HepG2 (cell line): ENCODE measurements at regions not wholly inside any gene's neighbourhood (a gene's known extent, or its start where the extent isn't known, plus 50 kb on each side); places are given as distances from the start of the nearest gene placed in this dataset.

ENCODE experiments used
- ATAC-seq: fragments of 200-7000 bp; cut with Tn5 transposase; 3 replicates; pipeline ENCODE4 v1.9.1; 2020; ENCODE audit warnings: mild to moderate bottlenecking, moderate library complexity
- BruUV-seq: library from RNA; stranded (reverse); fragments of 400-500 nt; replicated peaks from 2 replicates; lab custom pipeline; 2021; lab: Mats Ljungman, UMichigan
- CTCF ChIA-PET: fragments of 300-600 bp; formaldehyde crosslinking; extraction: SDS; loops from one replicate; lab custom pipeline; 2021; ENCODE audit warnings: low total read pairs, inconsistent platforms, low intra/inter-chr PET ratio; lab: Yijun Ruan, JAX
- POLR2A ChIA-PET: fragments of 350-600 bp; sonication (Branson Sonifier 250); formaldehyde crosslinking; loops from one replicate; lab custom pipeline; 2020; ENCODE audit warnings: antibody characterized with exemption, inconsistent platforms; lab: Yijun Ruan, JAX
- DNase-seq: peaks from one replicate; pipeline ENCODE4 v3.0.0-alpha.2; 2015; ENCODE audit warnings: low spot score
- FAIRE-seq: peaks from 3 replicates; lab custom pipeline; 2011; peaks lifted over from hg19 to GRCh38; lab: Jason Lieb, UNC
- H2AFZ ChIP-seq: one replicate; pipeline ENCODE4 v1.6.1; 2011; ENCODE audit warnings: low read length, inconsistent platforms
- H3K27ac ChIP-seq: fragments of 300-600 bp; 3 replicates; pipeline ENCODE4 v1.8.0; 2011; ENCODE audit warnings: mixed run types, mild to moderate bottlenecking, mixed read lengths, low read length, inconsistent platforms; ENCODE audit not compliant: insufficient read depth; ENCODE audit errors: extremely low read length
- H3K27me3 ChIP-seq, 2 experiments: fragments of 200-600 bp in 1 of 2; 2 replicates in 1 of 2; 3 replicates in 1 of 2; pipeline versions ENCODE4 v1.6.0 to v1.8.0; 2011; ENCODE audit warnings: low read length in 2 of 2, mild to moderate bottlenecking in 2 of 2, moderate library complexity in 2 of 2, inconsistent platforms in 1 of 2; ENCODE audit not compliant: insufficient read depth in 2 of 2, control insufficient read depth in 1 of 2
- H3K36me3 ChIP-seq, 2 experiments: fragments of 200-600 bp in 1 of 2; replicated peaks in 1 of 2; 2 replicates in 1 of 2; 3 replicates in 1 of 2; pipeline versions ENCODE4 v1.5.1 to v1.8.0; 2011; ENCODE audit warnings: low read length in 2 of 2, inconsistent platforms in 1 of 2; ENCODE audit not compliant: insufficient read depth in 2 of 2, control insufficient read depth in 1 of 2
- H3K4me1 ChIP-seq: 2 replicates; pipeline ENCODE4 v1.5.1; 2012; ENCODE audit warnings: low read length, inconsistent platforms; ENCODE audit not compliant: insufficient read depth
- H3K4me2 ChIP-seq: 2 replicates; pipeline ENCODE4 v1.6.0; 2011; ENCODE audit warnings: low read depth, low read length, inconsistent platforms
- H3K4me3 ChIP-seq, 3 experiments: fragments of 200-600 bp in 1 of 3; sonication (generic), shearing (Covaris generic) in 1 of 3; replicated peaks in 1 of 3; 2 replicates each; pipeline ENCODE4 v1.5.1; 2011 to 2016; ENCODE audit warnings: low read length in 3 of 3, inconsistent platforms in 2 of 3, low read depth in 2 of 3, mild to moderate bottlenecking in 2 of 3, control low read depth in 1 of 3, mixed read lengths in 1 of 3; ENCODE audit not compliant: insufficient read depth in 1 of 3
- H3K79me2 ChIP-seq: one replicate; pipeline ENCODE4 v1.6.1; 2011; ENCODE audit warnings: low read length, inconsistent platforms; ENCODE audit not compliant: insufficient read depth
- H3K9ac ChIP-seq: 2 replicates; pipeline ENCODE4 v1.6.0; 2011; ENCODE audit warnings: mild to moderate bottlenecking, low read depth, low read length, inconsistent platforms; ENCODE audit not compliant: insufficient read depth
- H3K9me3 ChIP-seq: 2 replicates; pipeline ENCODE4 v1.5.1; 2012; ENCODE audit warnings: mild to moderate bottlenecking, low read length
- H4K20me1 ChIP-seq: 2 replicates; pipeline ENCODE4 v1.6.0; 2011; ENCODE audit warnings: inconsistent platforms, mild to moderate bottlenecking, low read length, moderate library complexity; ENCODE audit not compliant: insufficient read depth
- HDAC1 ChIP-seq: sonication (generic); formaldehyde crosslinking; IDR thresholded peaks from 2 replicates; pipeline ENCODE4 v1.5.1; 2020; ENCODE audit warnings: mild to moderate bottlenecking, missing genetic modification reagents
- KDM3A ChIP-seq: IDR thresholded peaks from 2 replicates; pipeline ENCODE4 v1.6.1; 2018; ENCODE audit warnings: low read depth, missing compliant biosample characterization
- MZF1 ChIP-seq: sonication (generic); formaldehyde crosslinking; IDR thresholded peaks from 2 replicates; pipeline ENCODE4 v1.8.1; 2023; ENCODE audit warnings: mild to moderate bottlenecking, missing genetic modification reagents, borderline replicate concordance
- NPAS2 ChIP-seq: sonication (generic); formaldehyde crosslinking; IDR thresholded peaks from 2 replicates; pipeline ENCODE4 v1.8.0; 2022; ENCODE audit warnings: mild to moderate bottlenecking, missing genetic modification reagents, borderline replicate concordance
- TOPORS ChIP-seq: sonication (generic); formaldehyde crosslinking; IDR thresholded peaks from 2 replicates; pipeline ENCODE4 v1.8.0; 2023; ENCODE audit warnings: mild to moderate bottlenecking, missing genetic modification reagents
- XRCC5 ChIP-seq: fragments of 200-400 bp; formaldehyde crosslinking; optimal IDR thresholded peaks from 2 replicates; pipeline ENCODE3; 2017; ENCODE audit warnings: mild to moderate bottlenecking, low read length
- ZBTB7B ChIP-seq: sonication (generic); formaldehyde crosslinking; IDR thresholded peaks from 2 replicates; pipeline ENCODE4 v1.4.0; 2020; ENCODE audit warnings: missing genetic modification reagents
- ZNF598 ChIP-seq: sonication (generic); formaldehyde crosslinking; IDR thresholded peaks from 2 replicates; pipeline ENCODE4 v1.5.1; 2020; ENCODE audit warnings: mild to moderate bottlenecking, missing genetic modification reagents, borderline replicate concordance
- ZNF747 ChIP-seq: sonication (generic); formaldehyde crosslinking; IDR thresholded peaks from 2 replicates; pipeline ENCODE4 v1.8.1; 2023; ENCODE audit warnings: missing genetic modification reagents, mild to moderate bottlenecking, borderline replicate concordance
- ZSCAN12 ChIP-seq: sonication (generic); formaldehyde crosslinking; IDR thresholded peaks from 2 replicates; pipeline ENCODE4 v1.9.0; 2021; ENCODE audit warnings: mild to moderate bottlenecking, missing genetic modification reagents
- WGBS: methylation state at CpG from one replicate; pipeline ENCODE4 v1.1.6; 2017; ENCODE audit warnings: low lambda C conversion rate; 5-methylcytosine and 5-hydroxymethylcytosine counted together
- in situ Hi-C: cut with HindIII; loops from 2 replicates; pipeline ENCODE4 v1.10.0; 2017; ENCODE audit warnings: low pct_unique_long_range_greater_than_20kb; ENCODE audit not compliant: extremely low pct_ligation_motif_present
- intact Hi-C: fragments of 100-400 bp; cut with micrococcal nuclease; formaldehyde crosslinking; loops from one replicate; pipeline ENCODE4 v1.10.0; 2022; ENCODE audit not compliant: unreplicated experiment
- TF ChIP-seq, protein P1 (sequence below): sonication (generic); formaldehyde crosslinking; IDR thresholded peaks from 2 replicates; pipeline ENCODE4 v1.8.1; 2022; ENCODE audit warnings: low read depth, mild to moderate bottlenecking, missing genetic modification reagents
- TF ChIP-seq, protein P2 (sequence below): IDR thresholded peaks from 2 replicates; pipeline ENCODE4 v1.6.1; 2012; ENCODE audit warnings: inconsistent platforms
- TF ChIP-seq, protein P3 (sequence below): sonication (generic); formaldehyde crosslinking; IDR thresholded peaks from 2 replicates; pipeline ENCODE4 v1.8.0; 2022; ENCODE audit warnings: mild to moderate bottlenecking, missing genetic modification reagents, borderline replicate concordance
- TF ChIP-seq, protein P4 (sequence below): sonication (generic); formaldehyde crosslinking; IDR thresholded peaks from 2 replicates; pipeline ENCODE4 v1.8.0; 2022; ENCODE audit warnings: mild to moderate bottlenecking, missing genetic modification reagents
- TF ChIP-seq, protein P5 (sequence below): sonication (generic); formaldehyde crosslinking; IDR thresholded peaks from 2 replicates; pipeline ENCODE4 v1.4.0; 2020; ENCODE audit warnings: missing genetic modification reagents

DNA sequence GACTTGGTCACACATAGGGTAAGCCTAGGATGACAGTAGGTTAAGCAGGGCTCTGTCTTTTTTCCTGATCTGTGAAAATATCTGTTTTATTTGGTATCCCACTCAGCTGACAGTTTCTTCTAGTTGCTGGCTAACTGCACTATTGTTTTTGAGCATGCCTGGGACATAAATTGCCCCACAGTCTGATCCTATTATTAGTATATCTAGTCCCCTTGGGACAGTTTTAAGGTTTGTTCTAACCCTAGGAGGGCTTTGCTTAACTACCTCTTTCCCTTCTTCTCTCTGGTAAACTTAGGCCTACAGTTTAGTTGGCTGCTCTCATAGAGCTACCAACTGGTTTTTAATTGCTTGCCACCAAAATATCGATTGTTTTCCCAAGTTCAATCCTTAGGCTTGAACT is 446.6 kb downstream of the ARHGEF28 start:
- POLR2A ChIA-PET = no interaction called here
- Histone ChIP-seq H3K27me3 (peaks cover 1 to 25% of the 10 kb centered on the region in 2 experiments; a peak in 2 of 5 replicates), H3K9ac (no peak overlapping the region), H3K27ac (no peak overlapping the region), H4K20me1 (no peaks in the 10 kb centered on the region), H3K4me2 (no peak overlapping the region), H3K9me3 (no peaks in the 10 kb centered on the region), H2AFZ (no peak overlapping the region), H3K4me3 (no peak overlapping the region), H3K79me2 (no peaks in the 10 kb centered on the region), H3K36me3 (no peaks in the 10 kb centered on the region), H3K4me1 (no peaks in the 10 kb centered on the region)
- ATAC-seq (no peak), DNase-seq (no peak), FAIRE-seq (no peak)
- no TSS peak for BruUV-seq
- intact Hi-C loops (no loop called here), in situ Hi-C loops (no loop called here)
- 4% methylated on average over 1 of the region's 1 CpG for WGBS
- TF ChIP-seq ZSCAN12 (CRISPR knock-in tag) (no peak), XRCC5 (no peak), KDM3A (no peak), MZF1 (CRISPR knock-in tag) (no peak), TOPORS (CRISPR knock-in tag) (no peak), ZNF598 (CRISPR knock-in tag) (no peak), HDAC1 (CRISPR knock-in tag) (no peak), ZBTB7B (CRISPR knock-in tag) (no peak), ZNF747 (CRISPR knock-in tag) (no peak), NPAS2 (CRISPR knock-in tag) (no peak)
- TF ChIP-seq, protein P1, sequence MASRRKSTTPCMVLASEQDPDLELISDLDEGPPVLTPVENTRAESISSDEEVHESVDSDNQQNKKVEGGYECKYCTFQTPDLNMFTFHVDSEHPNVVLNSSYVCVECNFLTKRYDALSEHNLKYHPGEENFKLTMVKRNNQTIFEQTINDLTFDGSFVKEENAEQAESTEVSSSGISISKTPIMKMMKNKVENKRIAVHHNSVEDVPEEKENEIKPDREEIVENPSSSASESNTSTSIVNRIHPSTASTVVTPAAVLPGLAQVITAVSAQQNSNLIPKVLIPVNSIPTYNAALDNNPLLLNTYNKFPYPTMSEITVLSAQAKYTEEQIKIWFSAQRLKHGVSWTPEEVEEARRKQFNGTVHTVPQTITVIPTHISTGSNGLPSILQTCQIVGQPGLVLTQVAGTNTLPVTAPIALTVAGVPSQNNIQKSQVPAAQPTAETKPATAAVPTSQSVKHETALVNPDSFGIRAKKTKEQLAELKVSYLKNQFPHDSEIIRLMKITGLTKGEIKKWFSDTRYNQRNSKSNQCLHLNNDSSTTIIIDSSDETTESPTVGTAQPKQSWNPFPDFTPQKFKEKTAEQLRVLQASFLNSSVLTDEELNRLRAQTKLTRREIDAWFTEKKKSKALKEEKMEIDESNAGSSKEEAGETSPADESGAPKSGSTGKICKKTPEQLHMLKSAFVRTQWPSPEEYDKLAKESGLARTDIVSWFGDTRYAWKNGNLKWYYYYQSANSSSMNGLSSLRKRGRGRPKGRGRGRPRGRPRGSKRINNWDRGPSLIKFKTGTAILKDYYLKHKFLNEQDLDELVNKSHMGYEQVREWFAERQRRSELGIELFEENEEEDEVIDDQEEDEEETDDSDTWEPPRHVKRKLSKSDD (CRISPR knock-in tag) = no peak
- TF ChIP-seq, protein P2, sequence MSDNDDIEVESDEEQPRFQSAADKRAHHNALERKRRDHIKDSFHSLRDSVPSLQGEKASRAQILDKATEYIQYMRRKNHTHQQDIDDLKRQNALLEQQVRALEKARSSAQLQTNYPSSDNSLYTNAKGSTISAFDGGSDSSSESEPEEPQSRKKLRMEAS = no peak
- TF ChIP-seq, protein P3, sequence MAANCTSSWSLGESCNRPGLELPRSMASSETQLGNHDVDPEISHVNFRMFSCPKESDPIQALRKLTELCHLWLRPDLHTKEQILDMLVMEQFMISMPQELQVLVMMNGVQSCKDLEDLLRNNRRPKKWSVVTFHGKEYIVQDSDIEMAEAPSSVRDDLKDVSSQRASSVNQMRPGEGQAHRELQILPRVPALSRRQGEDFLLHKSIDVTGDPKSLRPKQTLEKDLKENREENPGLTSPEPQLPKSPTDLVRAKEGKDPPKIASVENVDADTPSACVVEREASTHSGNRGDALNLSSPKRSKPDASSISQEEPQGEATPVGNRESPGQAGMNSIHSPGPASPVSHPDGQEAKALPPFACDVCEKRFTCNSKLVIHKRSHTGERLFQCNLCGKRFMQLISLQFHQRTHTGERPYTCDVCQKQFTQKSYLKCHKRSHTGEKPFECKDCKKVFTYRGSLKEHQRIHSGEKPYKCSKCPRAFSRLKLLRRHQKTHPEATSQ (CRISPR knock-in tag) = no peak
- TF ChIP-seq, protein P4, sequence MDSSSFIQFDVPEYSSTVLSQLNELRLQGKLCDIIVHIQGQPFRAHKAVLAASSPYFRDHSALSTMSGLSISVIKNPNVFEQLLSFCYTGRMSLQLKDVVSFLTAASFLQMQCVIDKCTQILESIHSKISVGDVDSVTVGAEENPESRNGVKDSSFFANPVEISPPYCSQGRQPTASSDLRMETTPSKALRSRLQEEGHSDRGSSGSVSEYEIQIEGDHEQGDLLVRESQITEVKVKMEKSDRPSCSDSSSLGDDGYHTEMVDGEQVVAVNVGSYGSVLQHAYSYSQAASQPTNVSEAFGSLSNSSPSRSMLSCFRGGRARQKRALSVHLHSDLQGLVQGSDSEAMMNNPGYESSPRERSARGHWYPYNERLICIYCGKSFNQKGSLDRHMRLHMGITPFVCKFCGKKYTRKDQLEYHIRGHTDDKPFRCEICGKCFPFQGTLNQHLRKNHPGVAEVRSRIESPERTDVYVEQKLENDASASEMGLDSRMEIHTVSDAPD (CRISPR knock-in tag) = no peak
- TF ChIP-seq, protein P5, sequence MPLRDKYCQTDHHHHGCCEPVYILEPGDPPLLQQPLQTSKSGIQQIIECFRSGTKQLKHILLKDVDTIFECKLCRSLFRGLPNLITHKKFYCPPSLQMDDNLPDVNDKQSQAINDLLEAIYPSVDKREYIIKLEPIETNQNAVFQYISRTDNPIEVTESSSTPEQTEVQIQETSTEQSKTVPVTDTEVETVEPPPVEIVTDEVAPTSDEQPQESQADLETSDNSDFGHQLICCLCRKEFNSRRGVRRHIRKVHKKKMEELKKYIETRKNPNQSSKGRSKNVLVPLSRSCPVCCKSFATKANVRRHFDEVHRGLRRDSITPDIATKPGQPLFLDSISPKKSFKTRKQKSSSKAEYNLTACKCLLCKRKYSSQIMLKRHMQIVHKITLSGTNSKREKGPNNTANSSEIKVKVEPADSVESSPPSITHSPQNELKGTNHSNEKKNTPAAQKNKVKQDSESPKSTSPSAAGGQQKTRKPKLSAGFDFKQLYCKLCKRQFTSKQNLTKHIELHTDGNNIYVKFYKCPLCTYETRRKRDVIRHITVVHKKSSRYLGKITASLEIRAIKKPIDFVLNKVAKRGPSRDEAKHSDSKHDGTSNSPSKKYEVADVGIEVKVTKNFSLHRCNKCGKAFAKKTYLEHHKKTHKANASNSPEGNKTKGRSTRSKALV = no peak
- CTCF ChIA-PET = no interaction called here
